ENCODE measurements at regions not wholly inside any gene's neighbourhood (a gene's known extent, or its start where the extent isn't known, plus 50 kb on each side); places are given as distances from the start of the nearest gene placed in this dataset.

- DNase-seq, result no peak
These were observed 247.7 kb upstream of the PPP2R2D start for GRCh38 chr10:131653140-131653539.

- DNase-seq, result no peak
These were observed 247.0 kb upstream of the PPP2R2D start for GRCh38 chr10:131653554-131654470.

- DNase-seq, result no peak
These were observed 246.2 kb upstream of the PPP2R2D start for GRCh38 chr10:131654471-131655087.

GRCh38 chr10:131655101-131655849, 245.5 kb upstream of the PPP2R2D start:
- DNase-seq, result no peak

GRCh38 chr10:131656009-131656408, 244.8 kb upstream of the PPP2R2D start:
- DNase-seq, result no peak

GRCh38 chr10:131656431-131656841, 244.4 kb upstream of the PPP2R2D start:
- no peak for DNase-seq

- no peak for DNase-seq
These were observed 243.4 kb upstream of the PPP2R2D start for GRCh38 chr10:131657318-131657984.

- no peak for DNase-seq
These were observed 242.8 kb upstream of the PPP2R2D start for GRCh38 chr10:131657985-131658330.

GRCh38 chr10:131658476-131659110, 242.2 kb upstream of the PPP2R2D start:
- no peak for DNase-seq

GRCh38 chr10:131660427-131660826, 240.4 kb upstream of the PPP2R2D start:
- no peak for DNase-seq

- DNase-seq, result no peak
These were observed 238.0 kb upstream of the PPP2R2D start for GRCh38 chr10:131662851-131663250.

- DNase-seq, result no peak
These were observed 237.5 kb upstream of the PPP2R2D start for GRCh38 chr10:131663351-131663750.

- no peak for DNase-seq
These were observed 234.7 kb upstream of the PPP2R2D start for GRCh38 chr10:131666091-131666490.

GRCh38 chr10:131667047-131667446, 233.8 kb upstream of the PPP2R2D start:
- no peak for DNase-seq

GRCh38 chr10:131667561-131667960, 233.2 kb upstream of the PPP2R2D start:
- no peak for DNase-seq

- DNase-seq, result no peak
These were observed 231.9 kb upstream of the PPP2R2D start for GRCh38 chr10:131668903-131669302.

- DNase-seq, result no peak
These were observed 231.0 kb upstream of the PPP2R2D start for GRCh38 chr10:131669838-131670237.

- DNase-seq, result no peak
These were observed 230.5 kb upstream of the PPP2R2D start for GRCh38 chr10:131670341-131670740.

- no peak for DNase-seq
These were observed 227.4 kb upstream of the PPP2R2D start for GRCh38 chr10:131673396-131673795.

- DNase-seq, result no peak
These were observed 226.7 kb upstream of the PPP2R2D start for GRCh38 chr10:131674130-131674529.

GRCh38 chr10:131675104-131675503, 225.7 kb upstream of the PPP2R2D start:
- DNase-seq, result no peak

- no peak for DNase-seq
These were observed 224.6 kb upstream of the PPP2R2D start for GRCh38 chr10:131676046-131676799.
